GM12872 (cell line): ENCODE measurements at regions not wholly inside any gene's neighbourhood (a gene's known extent, or its start where the extent isn't known, plus 50 kb on each side); places are given as distances from the start of the nearest gene placed in this dataset.

Source experiments
- TF ChIP-seq, protein P1 (sequence below): IDR thresholded peaks from 3 replicates; pipeline ENCODE4 v1.5.1; 2011; ENCODE audit warnings: low read depth, mild to moderate bottlenecking, low read length, moderate library complexity; ENCODE audit not compliant: insufficient read depth

DNA sequence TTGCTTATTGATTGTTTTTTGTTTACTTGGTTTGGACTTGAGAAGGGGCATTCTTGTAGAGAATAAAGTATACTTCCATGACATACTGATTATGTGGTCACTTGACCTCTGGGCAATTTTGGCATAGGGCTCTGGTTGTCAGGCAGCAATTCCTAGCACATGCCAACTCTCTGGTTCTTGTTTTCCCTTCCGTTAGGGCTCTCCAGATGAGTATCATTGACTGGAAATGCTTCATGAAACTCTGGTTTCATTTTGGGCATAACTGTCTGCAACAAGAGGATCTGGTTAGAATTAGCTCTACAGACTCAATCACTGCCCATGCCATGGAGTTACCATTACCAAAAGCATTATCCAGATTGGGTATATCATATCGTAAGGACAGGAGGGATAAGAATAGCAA, 1057.9 kb downstream of the FAT4 start:
- TF ChIP-seq, protein P1, sequence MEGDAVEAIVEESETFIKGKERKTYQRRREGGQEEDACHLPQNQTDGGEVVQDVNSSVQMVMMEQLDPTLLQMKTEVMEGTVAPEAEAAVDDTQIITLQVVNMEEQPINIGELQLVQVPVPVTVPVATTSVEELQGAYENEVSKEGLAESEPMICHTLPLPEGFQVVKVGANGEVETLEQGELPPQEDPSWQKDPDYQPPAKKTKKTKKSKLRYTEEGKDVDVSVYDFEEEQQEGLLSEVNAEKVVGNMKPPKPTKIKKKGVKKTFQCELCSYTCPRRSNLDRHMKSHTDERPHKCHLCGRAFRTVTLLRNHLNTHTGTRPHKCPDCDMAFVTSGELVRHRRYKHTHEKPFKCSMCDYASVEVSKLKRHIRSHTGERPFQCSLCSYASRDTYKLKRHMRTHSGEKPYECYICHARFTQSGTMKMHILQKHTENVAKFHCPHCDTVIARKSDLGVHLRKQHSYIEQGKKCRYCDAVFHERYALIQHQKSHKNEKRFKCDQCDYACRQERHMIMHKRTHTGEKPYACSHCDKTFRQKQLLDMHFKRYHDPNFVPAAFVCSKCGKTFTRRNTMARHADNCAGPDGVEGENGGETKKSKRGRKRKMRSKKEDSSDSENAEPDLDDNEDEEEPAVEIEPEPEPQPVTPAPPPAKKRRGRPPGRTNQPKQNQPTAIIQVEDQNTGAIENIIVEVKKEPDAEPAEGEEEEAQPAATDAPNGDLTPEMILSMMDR = no peak

DNA sequence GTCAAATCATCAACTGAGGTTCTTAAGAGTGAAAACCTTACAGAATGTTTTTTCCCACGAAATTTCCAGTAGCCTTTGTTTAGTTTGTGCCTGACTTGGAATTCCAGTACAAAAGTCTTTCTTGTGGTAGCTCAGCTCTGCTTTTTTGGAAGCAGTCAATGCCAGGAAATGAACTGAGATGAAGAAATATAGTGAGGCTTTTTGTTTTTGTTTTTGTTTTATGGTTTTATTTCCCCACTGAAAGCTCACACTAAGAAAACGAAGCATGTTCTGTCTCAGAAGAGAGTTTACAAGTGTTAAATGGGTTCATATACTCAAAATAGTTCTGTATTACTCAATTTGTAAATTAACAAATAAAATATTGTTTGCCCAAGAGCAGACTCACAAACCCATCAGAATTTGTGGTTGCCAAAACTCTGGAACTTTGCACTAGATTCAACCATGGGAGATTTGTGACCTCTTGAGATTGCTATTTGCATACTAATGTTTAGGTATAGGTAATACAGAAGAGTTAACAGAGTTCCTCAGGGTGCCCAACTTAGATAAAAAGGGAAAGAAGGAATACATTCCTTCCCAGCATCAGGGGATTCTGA, 1060.8 kb downstream of the FAT4 start:
- TF ChIP-seq, protein P1 = no peak

DNA sequence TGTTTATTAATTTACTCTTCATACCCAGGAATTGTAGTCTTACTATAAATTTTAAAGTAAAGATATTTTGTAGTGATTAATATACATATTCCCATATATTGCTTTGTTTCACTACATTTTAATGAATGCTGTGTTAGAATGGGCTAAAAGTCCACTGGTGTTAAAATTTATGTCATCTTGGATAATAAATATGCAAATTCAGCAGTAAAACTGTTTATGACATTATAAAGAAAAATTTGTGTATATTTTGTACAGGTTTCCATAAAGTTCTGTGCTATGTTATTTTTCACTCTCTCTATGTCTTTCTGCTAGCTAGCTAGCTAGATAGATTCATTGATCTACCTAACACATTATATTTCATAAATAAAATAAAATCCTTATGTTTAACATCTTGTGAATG, 1071.2 kb downstream of the FAT4 start:
- TF ChIP-seq, protein P1 = no peak

DNA sequence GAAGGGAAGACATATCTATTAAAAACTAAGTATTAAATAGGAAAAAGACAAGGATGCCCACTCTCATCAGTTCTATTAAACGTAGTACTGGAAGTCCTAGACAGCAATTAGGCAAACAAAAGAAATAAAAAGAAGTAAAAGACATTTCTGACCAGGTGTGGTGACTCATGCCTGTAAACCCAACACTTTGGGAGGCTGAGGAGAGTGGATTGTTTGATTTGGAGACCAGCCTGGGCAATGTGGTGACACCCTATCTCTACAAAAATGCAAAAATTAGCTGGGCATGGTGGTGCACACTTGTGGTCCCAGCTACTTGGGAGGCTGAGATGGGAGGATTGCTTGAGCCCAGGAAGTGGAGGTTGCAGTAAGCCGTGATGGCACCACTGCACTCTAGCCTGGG, 1071.8 kb downstream of the FAT4 start:
- TF ChIP-seq, protein P1 = no peak

DNA sequence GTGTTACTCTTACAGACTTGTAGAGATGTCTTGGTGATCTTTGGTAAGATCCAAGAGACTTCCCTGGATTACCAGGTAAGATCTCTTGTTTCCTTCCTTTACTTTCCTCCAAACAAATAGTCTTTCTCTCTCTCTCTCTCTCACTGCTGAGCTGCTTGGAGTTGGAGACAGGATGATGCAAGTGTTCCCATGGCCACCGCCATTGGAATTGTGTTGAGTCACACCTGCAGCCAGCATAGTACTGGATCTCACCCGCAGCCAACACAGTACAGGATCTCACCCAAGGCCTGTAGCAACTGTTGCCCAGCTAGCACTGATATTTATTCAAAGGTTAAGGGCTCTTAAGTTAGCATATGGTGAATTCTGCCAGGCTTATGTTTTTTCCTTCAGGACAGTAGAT, 1080.9 kb downstream of the FAT4 start:
- TF ChIP-seq, protein P1 = no peak

DNA sequence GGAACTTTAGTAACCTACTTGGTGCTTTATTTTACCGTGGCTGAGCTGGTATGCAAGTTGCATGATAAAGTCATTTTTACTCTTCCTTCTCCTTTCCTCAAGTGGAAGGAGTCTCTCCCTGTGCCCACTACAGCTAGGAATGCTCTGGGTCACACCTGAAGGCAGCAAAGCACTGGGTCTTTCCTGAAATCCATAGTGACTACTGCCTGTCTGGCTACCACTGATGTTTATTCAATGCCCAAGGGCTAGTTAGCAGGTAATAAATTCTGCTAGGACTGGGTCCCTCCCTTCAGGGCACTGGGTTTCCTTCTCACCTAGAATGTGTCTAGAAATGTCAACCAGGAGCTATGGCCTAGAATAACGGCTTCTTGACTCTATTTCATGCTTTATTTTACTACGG, 1081.4 kb downstream of the FAT4 start:
- TF ChIP-seq, protein P1 = no peak

DNA sequence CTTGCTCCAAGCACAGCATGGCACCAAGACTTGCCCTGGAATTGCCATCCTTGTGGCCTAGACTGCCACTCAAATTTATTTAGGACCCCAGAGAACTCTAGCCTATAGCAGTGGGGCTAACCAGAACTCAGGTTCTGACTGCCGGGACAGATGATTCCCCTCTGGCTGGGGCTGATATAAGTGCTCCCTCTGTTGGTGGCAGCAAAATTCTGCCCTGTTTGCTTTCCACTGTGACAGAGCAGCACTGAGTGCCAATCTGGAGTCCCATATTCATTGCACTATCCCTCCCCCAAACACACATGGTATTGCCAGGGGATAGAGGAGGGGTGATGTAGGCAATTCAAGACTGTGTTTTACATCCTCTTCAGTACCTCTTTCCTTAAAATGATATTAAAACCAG, 1081.9 kb downstream of the FAT4 start:
- TF ChIP-seq, protein P1 = no peak
